ENCODE measurements at regions not wholly inside any gene's neighbourhood (a gene's known extent, or its start where the extent isn't known, plus 50 kb on each side); places are given as distances from the start of the nearest gene placed in this dataset.

DNA sequence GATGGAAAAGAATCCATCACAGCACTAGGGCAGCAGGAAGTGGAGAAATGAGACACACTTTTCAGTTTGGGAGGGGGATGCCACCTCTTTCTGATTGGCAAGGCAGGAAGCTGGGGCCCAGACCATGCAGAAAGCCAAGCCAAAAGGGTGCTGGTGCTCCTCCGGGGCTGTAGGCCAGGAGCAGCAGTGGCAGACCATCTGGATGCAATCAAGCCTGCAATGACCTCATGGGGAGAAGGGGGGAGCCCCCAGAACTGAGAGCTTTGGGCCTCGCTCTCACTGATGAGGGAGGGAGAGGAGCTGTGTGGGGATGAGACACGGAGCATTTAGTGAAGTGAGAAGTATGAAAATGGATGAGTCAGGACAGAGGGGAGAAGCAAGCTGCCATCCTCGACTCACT, 141.3 kb upstream of the NALF2 start:
- DNase-seq (ENCODE audit: insufficient read length): no peak
- TF ChIP-seq TAF1 (IDR thresholded peaks at IDR 0.05; ENCODE audit: borderline replicate concordance, low read depth, low read length): no peak
- TF ChIP-seq POLR2A (IDR thresholded peaks at IDR 0.05; ENCODE audit: low read depth, low read length): no peak
- TF ChIP-seq POLR2AphosphoS5 (IDR thresholded peaks at IDR 0.05; ENCODE audit: low read depth, low read length): no peak
- FAIRE-seq: no peak

- FAIRE-seq: no peak
- TF ChIP-seq TAF1 (IDR thresholded peaks at IDR 0.05; ENCODE audit: borderline replicate concordance, low read depth, low read length): no peak
- TF ChIP-seq POLR2AphosphoS5 (IDR thresholded peaks at IDR 0.05; ENCODE audit: low read depth, low read length): no peak
- no peak for TF ChIP-seq POLR2A (IDR thresholded peaks at IDR 0.05; ENCODE audit: low read depth, low read length)
These were observed 141.8 kb upstream of the NALF2 start for GRCh38 chrX:69362354-69362753.

GRCh38 chrX:69361311-69361845, 142.7 kb upstream of the NALF2 start:
- no peak for TF ChIP-seq TAF1 (IDR thresholded peaks at IDR 0.05; ENCODE audit: borderline replicate concordance, low read depth, low read length)
- TF ChIP-seq POLR2A (IDR thresholded peaks at IDR 0.05; ENCODE audit: low read depth, low read length): no peak
- TF ChIP-seq POLR2AphosphoS5 (IDR thresholded peaks at IDR 0.05; ENCODE audit: low read depth, low read length): no peak
- no peak for FAIRE-seq
- DNase-seq (ENCODE audit: insufficient read length): no peak

More at GRCh38 chrX:69362354-69362753, 141.8 kb upstream of the NALF2 start:
- DNase-seq (ENCODE audit: insufficient read length): no peak

GRCh38 chrX:69357317-69357716, 146.8 kb upstream of the NALF2 start:
- DNase-seq (ENCODE audit: insufficient read length) (no peak), FAIRE-seq (no peak)
- TF ChIP-seq POLR2AphosphoS5 (IDR thresholded peaks at IDR 0.05; ENCODE audit: low read depth, low read length) (no peak), POLR2A (IDR thresholded peaks at IDR 0.05; ENCODE audit: low read depth, low read length) (no peak)

DNA sequence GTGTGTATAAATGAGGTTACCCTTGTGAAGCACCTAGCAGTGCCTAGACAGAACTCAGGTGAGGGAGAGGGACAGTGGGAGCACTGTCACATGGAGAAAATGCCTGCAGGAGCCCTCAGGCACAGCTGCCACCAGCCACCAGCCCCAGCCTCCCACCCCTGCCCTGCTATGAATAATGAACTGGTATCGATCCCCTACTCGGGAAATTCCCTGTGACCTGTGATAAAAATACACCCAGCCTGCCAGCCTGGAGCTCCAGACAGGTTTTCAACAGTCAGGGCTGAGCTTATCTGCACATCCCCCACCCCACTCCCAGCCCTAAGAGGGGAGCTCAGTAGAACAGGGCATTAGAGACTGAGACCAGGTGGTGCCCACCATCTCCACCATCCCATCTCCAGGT, 159.6 kb upstream of the PJA1 start:
- FAIRE-seq (no peak), DNase-seq (ENCODE audit: insufficient read length) (no peak)
- TF ChIP-seq POLR2A (IDR thresholded peaks at IDR 0.05; ENCODE audit: low read depth, low read length) (no peak), TAF1 (IDR thresholded peaks at IDR 0.05; ENCODE audit: borderline replicate concordance, low read depth, low read length) (no peak), POLR2AphosphoS5 (IDR thresholded peaks at IDR 0.05; ENCODE audit: low read depth, low read length) (no peak)

GRCh38 chrX:69323786-69324720, 158.8 kb upstream of the PJA1 start:
- FAIRE-seq (no peak), DNase-seq (ENCODE audit: insufficient read length) (no peak)
- TF ChIP-seq POLR2AphosphoS5 (IDR thresholded peaks at IDR 0.05; ENCODE audit: low read depth, low read length) (no peak), POLR2A (IDR thresholded peaks at IDR 0.05; ENCODE audit: low read depth, low read length) (no peak), TAF1 (IDR thresholded peaks at IDR 0.05; ENCODE audit: borderline replicate concordance, low read depth, low read length) (no peak)

GRCh38 chrX:69321789-69322188, 156.5 kb upstream of the PJA1 start:
- FAIRE-seq (no peak), DNase-seq (ENCODE audit: insufficient read length) (no peak)
- TF ChIP-seq POLR2A (IDR thresholded peaks at IDR 0.05; ENCODE audit: low read depth, low read length) (no peak), POLR2AphosphoS5 (IDR thresholded peaks at IDR 0.05; ENCODE audit: low read depth, low read length) (no peak), TAF1 (IDR thresholded peaks at IDR 0.05; ENCODE audit: borderline replicate concordance, low read depth, low read length) (no peak)

- no peak for FAIRE-seq
These were observed 155.9 kb upstream of the PJA1 start for GRCh38 chrX:69321006-69321655.

DNA sequence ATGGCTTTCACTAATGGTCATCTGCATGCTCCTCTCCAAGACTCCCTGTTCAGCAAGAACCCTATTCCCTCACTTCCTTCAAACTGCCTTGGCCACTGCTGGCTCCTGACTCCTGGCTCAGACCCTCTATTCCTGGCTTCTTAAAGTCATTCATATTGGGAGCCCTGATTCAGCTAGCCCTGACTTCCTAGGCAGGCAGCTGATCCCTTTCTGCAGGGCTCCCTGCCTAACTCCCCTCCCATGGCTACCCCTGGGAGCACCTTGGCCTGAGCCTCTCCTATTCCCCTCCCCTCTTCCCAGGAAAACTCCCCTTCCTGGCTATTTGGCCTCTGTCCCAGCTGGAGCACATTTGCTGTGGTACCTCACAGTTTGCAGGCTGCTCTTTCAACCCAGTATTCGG, 154.9 kb upstream of the PJA1 start:
- no peak for TF ChIP-seq POLR2A (IDR thresholded peaks at IDR 0.05; ENCODE audit: low read depth, low read length)
- TF ChIP-seq TAF1 (IDR thresholded peaks at IDR 0.05; ENCODE audit: borderline replicate concordance, low read depth, low read length): no peak
- no peak for TF ChIP-seq POLR2AphosphoS5 (IDR thresholded peaks at IDR 0.05; ENCODE audit: low read depth, low read length)
- FAIRE-seq: no peak
- DNase-seq (ENCODE audit: insufficient read length): no peak

More at GRCh38 chrX:69321006-69321655, 155.9 kb upstream of the PJA1 start:
- no peak for DNase-seq (ENCODE audit: insufficient read length)
- no peak for TF ChIP-seq TAF1 (IDR thresholded peaks at IDR 0.05; ENCODE audit: borderline replicate concordance, low read depth, low read length)
- TF ChIP-seq POLR2A (IDR thresholded peaks at IDR 0.05; ENCODE audit: low read depth, low read length): no peak
- TF ChIP-seq POLR2AphosphoS5 (IDR thresholded peaks at IDR 0.05; ENCODE audit: low read depth, low read length): no peak

- FAIRE-seq: no peak
- TF ChIP-seq POLR2A (IDR thresholded peaks at IDR 0.05; ENCODE audit: low read depth, low read length) (no peak), TAF1 (IDR thresholded peaks at IDR 0.05; ENCODE audit: borderline replicate concordance, low read depth, low read length) (no peak), POLR2AphosphoS5 (IDR thresholded peaks at IDR 0.05; ENCODE audit: low read depth, low read length) (no peak)
- no peak for DNase-seq (ENCODE audit: insufficient read length)
These were observed 154.1 kb upstream of the PJA1 start for GRCh38 chrX:69319376-69319775.

GRCh38 chrX:69318651-69319340, 153.5 kb upstream of the PJA1 start:
- DNase-seq (ENCODE audit: insufficient read length) (no peak), FAIRE-seq (no peak)
- TF ChIP-seq POLR2A (IDR thresholded peaks at IDR 0.05; ENCODE audit: low read depth, low read length): no peak
- no peak for TF ChIP-seq TAF1 (IDR thresholded peaks at IDR 0.05; ENCODE audit: borderline replicate concordance, low read depth, low read length)
- TF ChIP-seq POLR2AphosphoS5 (IDR thresholded peaks at IDR 0.05; ENCODE audit: low read depth, low read length): no peak
